HG03565 (cell line): ENCODE measurements at regions not wholly inside any gene's neighbourhood (a gene's known extent, or its start where the extent isn't known, plus 50 kb on each side); places are given as distances from the start of the nearest gene placed in this dataset.
"Not testable (repeated sequence)": the region's sequence is repeated elsewhere in the genome, so short reads cannot be mapped to it uniquely, and the experiment has no call there.

Experiments
- ATAC-seq: cut with Tn5 transposase; IDR thresholded peaks from one replicate; pipeline ENCODE4 v1.9.1; 2021; ENCODE audit warnings: mild to moderate bottlenecking, moderate library complexity; ENCODE audit not compliant: unreplicated experiment

DNA sequence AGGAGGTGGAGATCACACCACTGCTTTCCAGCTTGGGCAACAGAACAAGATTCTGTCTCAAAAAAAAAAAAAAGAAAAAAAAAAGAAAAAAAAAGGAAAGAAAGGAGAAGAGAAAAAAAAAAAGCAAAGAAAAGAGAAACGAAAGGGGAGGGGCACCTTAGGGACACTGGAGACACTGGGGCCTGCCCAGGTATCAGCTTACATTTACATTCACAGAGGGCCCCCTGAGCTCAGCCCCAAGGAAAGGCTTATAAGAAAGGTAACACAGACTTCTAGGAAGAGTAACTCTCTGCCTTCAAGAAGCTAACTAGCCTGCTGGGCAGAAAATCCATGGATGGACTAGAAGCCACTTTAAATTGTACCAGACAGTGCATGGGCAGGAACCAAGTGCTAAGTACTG lies 108.8 kb downstream of the NPY start:
- ATAC-seq = no peak

- ATAC-seq = no peak
These were observed 111.5 kb downstream of the NPY start for GRCh38 chr7:24395512-24395911.

DNA sequence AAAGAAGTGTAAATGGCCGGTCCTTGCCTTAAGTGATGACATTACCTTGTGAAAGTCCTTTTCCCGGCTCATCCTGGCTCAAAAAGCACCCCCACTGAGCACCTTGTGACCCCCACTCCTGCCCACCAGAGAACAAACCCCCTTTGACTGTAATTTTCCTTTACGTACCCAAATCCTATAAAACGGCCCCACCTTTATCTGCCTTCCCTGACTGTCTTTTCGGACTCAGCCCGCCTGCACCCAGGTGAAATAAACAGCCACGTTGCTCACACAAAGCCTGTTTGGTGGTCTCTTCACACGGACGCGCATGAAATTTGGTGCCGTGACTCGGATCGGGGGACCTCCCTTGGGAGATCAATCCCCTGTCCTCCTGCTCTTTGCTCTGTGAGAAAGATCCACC lies 112.4 kb downstream of the NPY start:
- not testable (repeated sequence) for ATAC-seq

GRCh38 chr7:24401628-24402593 lies 117.9 kb downstream of the NPY start:
- ATAC-seq = no peak

DNA sequence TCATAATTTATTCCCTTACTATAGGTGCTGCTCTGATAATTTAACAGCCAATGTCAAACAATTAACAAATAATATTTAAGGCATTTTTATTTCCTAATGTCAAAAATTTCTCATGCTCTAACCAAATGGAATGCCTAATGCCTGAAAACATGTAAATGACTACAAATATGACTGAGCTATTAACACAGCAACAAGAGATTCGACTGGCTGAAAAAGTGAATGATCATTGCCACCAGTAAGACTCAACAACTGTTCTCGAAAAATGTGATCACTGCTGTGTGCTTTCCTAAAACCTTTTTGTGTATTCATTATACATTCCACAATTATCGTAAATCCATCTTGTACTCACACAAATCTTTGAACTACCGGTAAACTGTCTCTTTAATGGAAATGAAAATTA lies 118.7 kb downstream of the NPY start:
- no peak for ATAC-seq

DNA sequence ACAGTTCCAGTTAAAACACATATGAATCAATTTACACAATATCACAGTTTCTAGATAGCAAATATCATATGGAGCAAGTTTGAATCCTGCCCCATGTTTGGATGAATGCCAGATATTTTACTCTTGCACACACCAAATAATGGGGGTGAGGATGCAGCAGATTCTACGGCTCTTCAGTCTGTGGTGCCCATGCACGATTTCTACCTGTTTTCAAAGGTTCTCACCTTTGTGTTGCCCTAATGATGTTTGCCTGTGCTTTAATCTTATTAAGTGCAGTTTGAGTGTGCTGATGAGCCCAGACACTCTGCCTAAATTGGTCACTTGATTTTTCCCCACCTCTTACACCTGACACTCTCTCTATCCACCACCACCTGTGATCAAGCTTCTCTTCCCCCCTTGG lies 119.6 kb downstream of the NPY start:
- ATAC-seq = no peak

DNA sequence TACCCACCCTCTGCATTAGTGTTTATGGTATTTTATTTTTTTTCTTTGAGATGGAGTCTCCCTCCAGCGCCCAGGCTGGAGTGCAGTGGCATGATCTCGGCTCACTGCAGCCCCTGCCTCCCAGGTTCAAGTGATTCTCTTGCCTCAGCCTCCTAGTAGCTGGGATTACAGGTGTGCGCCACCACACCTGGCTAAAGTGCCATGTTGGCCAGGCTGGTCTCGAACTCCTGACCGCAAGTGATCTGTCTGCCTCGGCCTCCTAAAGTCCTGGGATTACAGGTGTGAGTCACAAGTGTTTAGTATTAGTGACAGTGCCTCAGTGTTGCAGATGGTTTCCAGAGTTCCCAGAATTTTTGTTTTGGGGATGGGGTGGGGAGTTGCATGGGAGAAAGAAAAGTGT lies 120.3 kb downstream of the NPY start:
- no peak for ATAC-seq

DNA sequence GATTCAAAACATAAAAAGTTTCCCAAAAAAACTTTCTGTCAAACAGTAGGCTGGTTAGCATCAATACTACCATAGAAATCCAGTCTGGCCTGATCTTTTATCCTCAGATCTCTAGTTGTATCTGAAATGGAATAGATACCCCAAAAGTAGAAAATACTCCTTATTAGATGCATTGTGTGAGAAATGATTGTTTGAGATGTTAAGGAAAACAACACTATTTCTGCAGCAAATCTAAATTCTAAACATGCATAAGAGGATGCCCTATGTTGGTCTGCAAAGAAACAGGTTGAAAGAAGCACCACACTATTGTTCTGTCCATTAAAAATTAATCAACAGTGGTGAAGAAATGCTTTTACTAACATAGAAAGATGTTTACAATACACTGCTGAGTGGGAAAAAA lies 121.0 kb downstream of the NPY start:
- no peak for ATAC-seq

- peak; percentile 74 for ATAC-seq
These were observed 122.2 kb downstream of the NPY start for GRCh38 chr7:24406053-24406788.

GRCh38 chr7:24406789-24407299 lies 122.9 kb downstream of the NPY start:
- ATAC-seq = no peak

GRCh38 chr7:24407965-24408364 lies 124.0 kb downstream of the NPY start:
- ATAC-seq = no peak

- no peak for ATAC-seq
These were observed 124.9 kb downstream of the NPY start for GRCh38 chr7:24408798-24409430.

DNA sequence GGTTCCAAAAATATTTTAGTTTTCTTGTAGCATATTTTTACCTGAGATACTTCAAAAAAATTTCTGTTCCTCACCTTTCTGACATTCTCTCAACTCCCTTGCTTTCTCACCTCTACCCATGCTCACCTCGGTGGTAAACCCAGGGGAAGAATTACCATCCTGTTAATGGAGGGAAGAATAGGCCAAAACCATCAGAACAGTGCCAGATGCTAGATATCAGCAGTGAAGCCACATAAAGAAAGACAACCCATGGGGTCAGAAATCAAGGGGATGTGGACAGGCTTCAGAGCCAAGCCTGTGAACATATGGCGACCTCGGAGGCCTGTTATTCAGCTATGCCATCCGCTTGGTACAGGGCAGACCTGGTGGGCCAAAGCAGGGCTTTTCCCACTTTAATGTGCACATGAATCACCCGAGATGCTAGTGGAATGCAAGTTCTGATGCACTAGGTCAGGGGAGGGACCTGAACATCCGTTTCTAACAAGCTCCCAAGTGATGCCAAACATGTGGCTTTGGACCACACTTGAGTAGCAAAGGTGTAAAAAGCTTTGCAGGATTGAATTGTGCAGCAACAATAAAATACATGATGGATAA lies 125.5 kb downstream of the NPY start:
- no peak for ATAC-seq

GRCh38 chr7:24411226-24411625 lies 127.2 kb downstream of the NPY start:
- no peak for ATAC-seq

GRCh38 chr7:24417526-24418120 lies 133.6 kb downstream of the NPY start:
- ATAC-seq = no peak

- ATAC-seq = no peak
These were observed 135.1 kb downstream of the NPY start for GRCh38 chr7:24419077-24419476.

GRCh38 chr7:24419511-24419910 lies 135.5 kb downstream of the NPY start:
- no peak for ATAC-seq

DNA sequence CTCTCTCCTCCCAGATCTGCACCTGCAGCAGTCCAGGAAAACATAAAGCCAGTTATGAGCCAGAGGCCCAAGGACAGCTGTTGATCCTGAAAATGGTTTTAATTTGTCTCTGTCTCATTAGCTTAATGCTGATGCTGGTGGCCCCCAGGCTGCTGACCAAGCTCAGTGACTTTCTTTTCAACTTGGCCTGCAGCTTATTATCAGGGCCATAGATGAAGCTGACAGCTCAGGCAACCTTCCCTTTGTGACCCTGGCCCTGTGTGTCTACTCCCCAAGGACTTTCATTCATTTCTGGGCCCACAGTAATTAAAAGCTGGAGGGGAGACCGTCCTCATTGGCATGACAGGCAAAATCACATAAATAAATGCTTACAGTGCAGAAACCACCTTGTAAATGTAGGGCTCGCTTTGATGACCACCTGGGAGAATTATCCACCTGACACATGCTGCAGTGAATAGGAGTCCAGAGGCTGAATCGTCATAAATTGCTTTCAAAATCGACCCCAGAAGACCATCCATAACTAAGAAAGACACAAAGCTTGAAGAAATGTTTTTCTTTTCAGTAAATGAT lies 138.5 kb downstream of the NPY start:
- ATAC-seq = no peak

DNA sequence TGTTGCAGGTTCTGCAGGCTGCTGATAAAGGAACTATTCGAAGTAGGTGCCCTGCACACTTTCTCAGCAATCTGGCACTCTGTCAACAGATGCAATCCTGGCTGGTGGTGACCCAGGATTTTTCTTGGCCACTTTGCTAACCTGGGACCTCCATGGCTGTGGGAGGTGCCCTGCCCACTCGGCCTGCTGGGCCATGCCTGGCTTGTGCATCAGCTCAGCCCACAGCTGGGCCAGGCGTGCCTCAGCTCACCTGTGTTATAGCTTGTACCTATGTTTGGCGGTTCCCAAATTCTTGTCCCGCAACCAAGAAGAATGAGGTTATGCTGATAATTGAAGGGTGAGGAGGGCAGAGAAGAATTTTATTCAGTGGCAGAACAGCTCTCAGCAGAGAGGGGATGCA lies 141.7 kb downstream of the NPY start:
- no peak for ATAC-seq

DNA sequence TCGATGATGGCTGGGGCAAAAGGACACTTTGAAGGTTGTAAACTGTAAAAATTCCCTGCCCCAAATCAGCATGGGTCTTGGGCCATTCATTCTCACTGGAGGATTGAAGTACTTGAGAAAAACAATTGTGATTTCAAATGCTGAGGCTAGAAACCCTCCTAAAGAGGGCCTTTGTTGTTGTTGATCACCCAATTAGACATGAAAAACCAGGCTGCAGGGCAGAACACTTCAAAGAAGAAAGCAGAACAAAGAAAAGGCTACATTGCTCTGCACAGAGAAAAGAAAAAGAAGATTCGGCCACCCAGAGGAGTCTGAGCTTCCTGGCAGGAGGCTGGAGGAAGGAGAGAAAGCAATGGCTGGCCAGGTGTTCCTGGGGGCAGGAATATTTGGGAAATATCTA lies 143.1 kb downstream of the NPY start:
- ATAC-seq = no peak
